ENCODE measurements at regions not wholly inside any gene's neighbourhood (a gene's known extent, or its start where the extent isn't known, plus 50 kb on each side); places are given as distances from the start of the nearest gene placed in this dataset.

DNA sequence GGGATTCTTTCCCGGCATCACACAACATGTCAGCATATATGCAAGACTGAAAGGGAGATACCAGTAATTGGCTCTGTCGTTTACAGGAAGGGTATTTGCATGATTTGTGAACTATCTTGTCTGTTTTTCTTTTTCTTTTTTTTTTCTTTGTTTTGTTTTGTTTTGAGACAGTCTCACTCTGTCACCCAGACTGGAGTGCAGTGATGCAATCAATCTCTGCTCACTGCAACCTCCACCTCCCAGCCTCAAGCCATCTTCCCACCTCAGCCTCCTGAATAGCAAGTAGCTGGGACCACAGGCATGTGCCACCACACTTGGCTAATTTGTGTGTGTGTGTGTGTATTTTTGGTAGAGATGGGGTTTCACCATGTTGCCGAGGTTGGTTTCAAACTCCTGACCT, 262.7 kb upstream of the F9 start:
- H3K4me2 ChIP-seq (ENCODE audit: low read length) = no peak overlapping the region
- H3K79me2 ChIP-seq (ENCODE audit: insufficient read depth, low read depth, low read length) = no peaks in the 10 kb centered on the region
- H3K36me3 ChIP-seq (ENCODE audit: insufficient read depth, low read length) = no peaks in the 10 kb centered on the region
- intact Hi-C loops (cut with micrococcal nuclease; ENCODE audit: unreplicated experiment) = no loop called here
- H3K4me3 ChIP-seq (ENCODE audit: low read depth, low read length, poor library complexity, severe bottlenecking) = no peak overlapping the region
- H3K4me1 ChIP-seq (ENCODE audit: insufficient read depth, low read length, poor library complexity, severe bottlenecking) = no peaks in the 10 kb centered on the region
- no peaks in the 10 kb centered on the region for H3K9me3 ChIP-seq (ENCODE audit: low read length)
- CTCF ChIA-PET (ENCODE audit: unreplicated experiment) = no interaction called here
- no peaks in the 10 kb centered on the region for H4K20me1 ChIP-seq (ENCODE audit: insufficient read depth, low read length)
- TF ChIP-seq, protein P1, sequence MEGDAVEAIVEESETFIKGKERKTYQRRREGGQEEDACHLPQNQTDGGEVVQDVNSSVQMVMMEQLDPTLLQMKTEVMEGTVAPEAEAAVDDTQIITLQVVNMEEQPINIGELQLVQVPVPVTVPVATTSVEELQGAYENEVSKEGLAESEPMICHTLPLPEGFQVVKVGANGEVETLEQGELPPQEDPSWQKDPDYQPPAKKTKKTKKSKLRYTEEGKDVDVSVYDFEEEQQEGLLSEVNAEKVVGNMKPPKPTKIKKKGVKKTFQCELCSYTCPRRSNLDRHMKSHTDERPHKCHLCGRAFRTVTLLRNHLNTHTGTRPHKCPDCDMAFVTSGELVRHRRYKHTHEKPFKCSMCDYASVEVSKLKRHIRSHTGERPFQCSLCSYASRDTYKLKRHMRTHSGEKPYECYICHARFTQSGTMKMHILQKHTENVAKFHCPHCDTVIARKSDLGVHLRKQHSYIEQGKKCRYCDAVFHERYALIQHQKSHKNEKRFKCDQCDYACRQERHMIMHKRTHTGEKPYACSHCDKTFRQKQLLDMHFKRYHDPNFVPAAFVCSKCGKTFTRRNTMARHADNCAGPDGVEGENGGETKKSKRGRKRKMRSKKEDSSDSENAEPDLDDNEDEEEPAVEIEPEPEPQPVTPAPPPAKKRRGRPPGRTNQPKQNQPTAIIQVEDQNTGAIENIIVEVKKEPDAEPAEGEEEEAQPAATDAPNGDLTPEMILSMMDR (conservative IDR thresholded peaks at IDR 0.05; ENCODE audit: low read length) = no peak
- TF ChIP-seq EZH2phosphoT487 (IDR thresholded peaks at IDR 0.05; ENCODE audit: borderline replicate concordance, low read depth, low read length) = no peak
- DNase-seq (ENCODE audit: low spot score) = no peak
- POLR2A ChIA-PET = no interaction called here
- H3K27ac ChIP-seq (ENCODE audit: low read depth, low read length, poor library complexity, severe bottlenecking) = no peak overlapping the region
- no peaks in the 10 kb centered on the region for H3K9me2 ChIP-seq (ENCODE audit: insufficient read depth, low read length)
- no TSS peak for BruUV-seq (replicated peaks)
- no peak overlapping the region for H2AFZ ChIP-seq (ENCODE audit: low read length)

- Histone ChIP-seq H3K4me3 (ENCODE audit: low read depth, low read length, poor library complexity, severe bottlenecking) (no peak overlapping the region), H2AFZ (ENCODE audit: low read length) (no peak overlapping the region), H3K9me2 (ENCODE audit: insufficient read depth, low read length) (no peaks in the 10 kb centered on the region), H3K9me3 (ENCODE audit: low read length) (no peaks in the 10 kb centered on the region), H3K4me2 (ENCODE audit: low read length) (no peak overlapping the region), H3K36me3 (ENCODE audit: insufficient read depth, low read length) (no peaks in the 10 kb centered on the region), H3K4me1 (ENCODE audit: insufficient read depth, low read length, poor library complexity, severe bottlenecking) (no peaks in the 10 kb centered on the region), H3K79me2 (ENCODE audit: insufficient read depth, low read depth, low read length) (no peaks in the 10 kb centered on the region), H3K27ac (ENCODE audit: low read depth, low read length, poor library complexity, severe bottlenecking) (no peak overlapping the region), H4K20me1 (ENCODE audit: insufficient read depth, low read length) (no peaks in the 10 kb centered on the region)
- BruUV-seq (replicated peaks) = no TSS peak
- TF ChIP-seq, protein P1 (conservative IDR thresholded peaks at IDR 0.05; ENCODE audit: low read length) = no peak
- no peak for TF ChIP-seq EZH2phosphoT487 (IDR thresholded peaks at IDR 0.05; ENCODE audit: borderline replicate concordance, low read depth, low read length)
- DNase-seq (ENCODE audit: low spot score) = no peak
- ChIA-PET CTCF (ENCODE audit: unreplicated experiment) (no interaction called here), POLR2A (no interaction called here)
- intact Hi-C loops (cut with micrococcal nuclease; ENCODE audit: unreplicated experiment) = no loop called here
Measured at GRCh38 chrX:139246295-139246694, 284.2 kb upstream of the F9 start.

DNA sequence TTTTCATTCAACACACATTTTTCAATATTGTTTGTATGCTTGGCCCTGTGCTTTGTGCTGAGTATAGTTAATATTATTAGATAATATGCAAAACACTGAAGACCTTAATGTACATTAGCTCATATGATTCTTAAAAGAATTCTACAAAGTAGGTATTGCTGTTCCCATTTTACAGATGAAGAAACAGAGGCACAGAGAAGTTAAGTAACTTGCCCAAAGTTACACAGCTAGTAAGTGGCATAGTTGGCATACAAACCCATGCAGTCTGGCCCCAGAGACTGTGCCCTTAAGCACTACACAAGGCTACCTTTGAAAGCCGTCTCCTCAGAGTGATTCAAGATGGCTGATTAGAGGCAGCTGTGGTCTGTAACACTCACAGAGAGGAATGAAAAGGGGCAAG, 293.4 kb upstream of the F9 start:
- H3K27ac ChIP-seq (ENCODE audit: low read depth, low read length, poor library complexity, severe bottlenecking) = no peak overlapping the region
- DNase-seq (ENCODE audit: low spot score) = no peak
- H3K36me3 ChIP-seq (ENCODE audit: insufficient read depth, low read length) = no peaks in the 10 kb centered on the region
- no peaks in the 10 kb centered on the region for H3K9me3 ChIP-seq (ENCODE audit: low read length)
- TF ChIP-seq, protein P1 (conservative IDR thresholded peaks at IDR 0.05; ENCODE audit: low read length) = no peak
- TF ChIP-seq EZH2phosphoT487 (IDR thresholded peaks at IDR 0.05; ENCODE audit: borderline replicate concordance, low read depth, low read length) = no peak
- H3K9me2 ChIP-seq (ENCODE audit: insufficient read depth, low read length) = no peaks in the 10 kb centered on the region
- CTCF ChIA-PET (ENCODE audit: unreplicated experiment) = no interaction called here
- H3K4me3 ChIP-seq (ENCODE audit: low read depth, low read length, poor library complexity, severe bottlenecking) = no peak overlapping the region
- no TSS peak for BruUV-seq (replicated peaks)
- POLR2A ChIA-PET = interaction anchor here (0.6 kb wide), 1 partner anchor 445 kb away, joined by 3 read pairs; no protein-coding TSS in a partner anchor
- no peak overlapping the region for H3K4me2 ChIP-seq (ENCODE audit: low read length)
- no peaks in the 10 kb centered on the region for H3K4me1 ChIP-seq (ENCODE audit: insufficient read depth, low read length, poor library complexity, severe bottlenecking)
- no peaks in the 10 kb centered on the region for H3K79me2 ChIP-seq (ENCODE audit: insufficient read depth, low read depth, low read length)
- H4K20me1 ChIP-seq (ENCODE audit: insufficient read depth, low read length) = no peaks in the 10 kb centered on the region
- intact Hi-C loops (cut with micrococcal nuclease; ENCODE audit: unreplicated experiment) = no loop called here
- no peak overlapping the region for H2AFZ ChIP-seq (ENCODE audit: low read length)
